ENCODE measurements at regions not wholly inside any gene's neighbourhood (a gene's known extent, or its start where the extent isn't known, plus 50 kb on each side); places are given as distances from the start of the nearest gene placed in this dataset.

DNA sequence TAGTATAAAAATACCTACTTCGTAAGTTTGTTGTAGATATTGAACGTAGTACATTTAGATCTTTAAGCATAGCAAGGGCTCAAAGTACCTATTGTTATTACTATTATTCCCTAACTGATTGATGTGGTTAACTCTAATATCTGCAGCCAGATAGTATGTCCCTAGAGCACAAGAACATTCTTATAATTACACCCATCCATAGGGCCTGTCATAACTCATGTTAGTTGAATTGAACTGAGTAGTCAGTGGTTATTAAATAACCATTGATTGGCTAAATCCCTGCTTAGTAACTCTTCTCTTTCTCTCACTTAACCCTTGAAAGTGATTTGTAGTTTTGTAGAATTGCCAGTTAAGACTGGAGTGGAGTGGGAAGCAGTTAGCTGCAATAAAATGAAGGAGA is 207.5 kb upstream of the HS3ST5 start:
- no peak for DNase-seq

DNA sequence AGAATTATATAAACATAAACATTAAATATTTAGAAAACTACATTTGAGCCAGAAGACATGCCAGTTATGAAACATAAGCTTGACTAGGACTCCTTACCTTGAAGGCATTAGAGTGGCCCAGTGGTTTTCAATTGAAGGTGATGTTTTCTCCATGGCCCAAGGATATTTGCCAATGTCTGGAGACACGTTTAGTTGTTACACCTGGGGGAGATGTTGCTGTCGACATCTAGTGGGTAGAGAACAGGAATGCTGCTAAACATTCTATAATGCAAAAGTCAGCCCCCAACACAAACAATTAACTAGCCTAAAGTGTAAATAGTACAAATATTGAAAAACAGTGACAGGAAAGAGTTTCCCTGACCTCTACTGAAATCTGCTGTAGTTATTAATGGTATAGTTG is 200.9 kb upstream of the HS3ST5 start:
- no peak for DNase-seq

DNA sequence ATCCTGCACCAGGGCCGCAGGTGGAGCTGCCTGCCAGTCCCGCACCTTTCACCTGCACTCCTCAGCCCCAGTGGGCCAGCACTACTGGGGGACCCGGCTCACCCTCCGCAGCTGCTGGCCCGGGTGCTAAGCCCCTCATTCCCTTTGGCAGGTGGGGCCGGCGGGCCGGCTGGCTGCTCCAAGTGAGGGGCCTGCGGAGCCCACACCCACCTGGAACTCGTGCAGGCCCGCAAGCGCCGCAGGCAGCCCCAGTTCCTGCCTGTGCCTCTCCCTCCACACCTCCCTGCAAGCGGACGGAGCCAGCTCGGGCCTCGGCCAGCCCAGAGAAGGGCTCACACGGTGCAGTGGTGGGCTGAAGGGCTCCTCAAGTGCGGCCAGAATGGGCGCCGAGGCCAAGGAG is 199.0 kb upstream of the HS3ST5 start:
- no peak for DNase-seq

DNA sequence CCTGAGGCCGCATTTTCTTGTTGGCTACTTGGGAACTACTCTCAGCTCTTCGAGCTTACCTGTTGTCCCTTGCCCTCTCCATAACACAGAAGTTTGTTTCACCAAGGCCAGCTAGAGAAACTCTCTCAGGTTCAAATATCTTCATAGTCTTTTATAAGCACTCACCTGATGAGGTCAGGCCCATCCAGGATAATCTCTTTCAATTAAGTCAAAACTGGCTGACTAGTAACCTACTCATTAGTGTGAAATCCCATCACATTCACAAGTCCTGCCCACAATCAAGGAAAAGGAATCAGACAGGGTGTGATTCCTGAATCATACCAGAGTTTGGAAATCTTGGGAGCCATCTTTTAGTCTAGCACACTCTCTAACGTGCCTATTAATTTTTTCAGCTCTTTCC is 195.2 kb upstream of the HS3ST5 start:
- no peak for DNase-seq

DNA sequence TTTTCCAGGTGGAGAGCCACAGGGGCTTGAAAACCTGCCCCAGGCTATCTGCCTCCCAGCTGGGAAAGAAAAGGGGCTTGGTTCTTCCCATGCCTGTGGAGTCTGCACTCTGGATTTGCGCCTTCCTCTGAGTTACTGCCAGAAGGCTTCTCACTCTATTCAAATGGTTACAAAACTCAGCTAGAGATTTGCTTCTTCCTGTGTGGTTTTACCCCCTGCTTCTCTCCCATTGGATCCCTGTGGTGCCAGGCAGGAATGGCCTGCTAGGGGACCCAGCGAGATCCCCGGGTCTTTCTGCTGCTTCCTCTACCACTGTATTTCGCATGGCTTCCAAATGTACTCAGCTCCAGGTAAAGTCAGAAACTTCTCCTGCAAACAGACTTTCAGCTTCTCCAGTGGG is 192.0 kb upstream of the HS3ST5 start:
- no peak for DNase-seq

DNA sequence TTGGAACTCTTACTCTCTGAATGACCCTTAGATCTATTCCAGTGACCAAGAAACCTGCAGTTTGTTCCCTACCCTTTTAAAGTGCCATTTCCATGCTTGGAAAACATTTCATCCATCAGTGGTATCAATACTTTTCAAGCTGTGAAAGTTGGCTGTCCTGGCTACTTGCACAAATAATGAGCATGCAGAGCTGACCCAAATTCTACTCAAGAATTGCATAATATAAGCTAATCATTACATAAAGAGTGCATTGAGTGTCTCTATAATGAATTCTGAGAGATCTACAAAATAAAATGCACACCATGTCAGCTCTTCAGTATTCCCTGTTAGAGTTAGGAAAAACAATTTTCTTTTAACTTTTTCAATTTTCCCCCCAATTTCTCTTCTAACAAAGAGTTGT is 181.3 kb upstream of the HS3ST5 start:
- no peak for DNase-seq

DNA sequence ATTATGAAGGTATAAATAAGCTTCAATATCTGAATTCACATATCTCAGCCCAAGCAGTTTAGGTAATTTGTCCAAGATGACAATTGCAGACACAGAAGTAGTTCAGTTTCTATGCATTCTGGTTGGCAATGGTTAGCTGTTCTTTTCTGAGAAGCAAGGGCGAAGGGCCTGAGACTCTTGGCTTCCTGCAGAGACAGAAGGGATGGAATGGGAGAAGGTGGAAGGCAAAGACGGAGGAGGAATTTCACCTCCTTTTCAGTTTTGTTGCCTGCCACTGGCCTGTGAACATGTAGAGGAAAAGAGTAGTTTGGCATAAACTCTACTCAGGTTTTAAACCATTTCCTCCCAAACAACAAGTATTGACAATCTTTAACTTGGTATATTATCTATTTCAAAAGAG is 180.7 kb upstream of the HS3ST5 start:
- DNase-seq, result no peak

DNA sequence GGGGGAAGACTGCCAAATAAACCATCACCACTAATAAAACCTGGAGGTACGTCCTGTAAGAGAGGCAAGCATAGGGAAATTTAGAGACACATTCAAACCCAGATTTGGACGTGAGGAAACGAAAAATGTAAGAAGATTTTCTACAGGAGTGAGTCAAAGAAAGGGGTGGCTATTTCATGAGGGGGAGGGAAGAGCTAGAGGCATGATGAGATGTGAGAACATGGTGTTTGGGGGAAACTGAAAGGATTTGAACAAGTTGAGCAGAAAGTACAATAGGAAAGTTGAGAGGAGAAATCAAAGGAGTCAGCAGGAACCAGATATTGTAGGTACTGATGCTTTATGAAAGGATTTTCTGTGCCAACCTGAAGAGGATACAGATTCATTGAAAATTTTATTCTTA is 179.1 kb upstream of the HS3ST5 start:
- DNase-seq, result no peak

DNA sequence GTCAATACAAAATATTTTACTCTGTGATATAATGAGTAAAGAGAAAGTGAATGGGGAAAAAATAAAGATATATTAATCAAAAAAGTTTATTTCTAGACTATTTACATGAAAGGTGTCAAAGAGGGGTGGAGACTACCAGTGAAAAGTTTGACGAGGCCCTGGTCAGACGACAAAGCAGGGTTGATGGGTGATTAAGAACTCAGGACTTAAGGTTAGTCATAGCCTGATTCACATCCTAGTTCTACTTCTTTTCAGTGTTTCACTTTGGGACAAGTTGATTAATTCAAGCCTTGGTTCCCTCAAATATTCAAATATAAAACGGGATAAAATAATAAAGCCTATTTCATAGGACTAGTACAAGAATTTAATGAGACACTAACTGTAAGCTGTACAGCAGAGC is 178.2 kb upstream of the HS3ST5 start:
- DNase-seq, result no peak

DNA sequence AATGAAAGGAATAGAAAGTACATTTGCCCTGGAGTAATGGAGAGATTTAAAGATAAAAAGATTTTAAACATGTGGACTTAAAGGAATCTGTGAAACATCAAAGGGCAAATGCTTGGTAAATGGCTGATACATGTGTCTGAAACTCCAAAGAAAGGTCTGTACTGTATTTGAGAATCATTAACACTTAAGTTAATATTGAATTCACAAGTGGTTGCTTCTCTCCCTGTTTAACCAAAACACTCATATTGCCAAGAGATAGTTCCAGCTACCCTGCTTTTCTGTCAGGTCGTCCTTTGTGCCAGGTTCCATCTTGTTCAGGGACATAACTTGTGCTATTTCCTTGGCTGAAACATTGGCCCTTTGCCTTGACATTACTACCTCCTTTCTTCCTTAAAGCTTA is 171.3 kb upstream of the HS3ST5 start:
- DNase-seq, result no peak

DNA sequence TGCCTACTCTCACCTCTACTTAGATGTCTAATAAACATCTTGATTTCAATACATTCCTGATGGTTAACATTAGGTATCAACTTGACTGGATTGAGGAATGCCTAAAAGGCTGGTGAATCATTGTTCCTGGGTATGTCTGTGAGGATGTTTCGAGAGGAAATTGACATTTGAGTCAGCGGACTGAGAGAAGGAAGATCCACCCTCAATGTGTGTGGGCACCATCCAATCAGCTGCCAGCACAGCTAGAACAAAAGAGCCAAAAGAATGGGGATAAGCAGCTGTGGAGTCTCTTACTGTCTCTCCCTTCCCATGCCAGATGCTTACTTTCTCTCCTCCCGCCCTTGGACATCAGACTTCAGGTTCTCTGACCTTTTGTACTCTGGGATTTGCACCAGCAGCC is 128.6 kb upstream of the HS3ST5 start:
- DNase-seq, result no peak

DNA sequence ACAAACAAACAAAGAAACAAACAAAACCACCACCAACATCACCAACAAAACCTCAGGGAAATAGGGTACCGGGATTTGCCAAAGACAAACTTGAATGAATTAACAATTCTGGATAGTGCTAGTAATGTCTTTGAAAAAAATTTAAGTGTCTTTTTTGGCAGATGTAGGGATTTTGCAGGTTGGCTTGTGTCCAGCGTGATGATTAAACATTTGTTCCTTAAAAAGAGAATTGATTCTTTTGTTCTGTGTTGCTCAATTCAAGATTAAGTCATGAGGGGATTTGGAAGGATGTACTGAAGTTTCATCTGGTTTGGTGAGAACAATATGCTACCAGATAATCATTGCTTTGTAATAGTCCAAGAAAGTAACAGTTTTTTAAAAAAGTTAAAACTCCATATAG is 125.1 kb upstream of the HS3ST5 start:
- no peak for DNase-seq

DNA sequence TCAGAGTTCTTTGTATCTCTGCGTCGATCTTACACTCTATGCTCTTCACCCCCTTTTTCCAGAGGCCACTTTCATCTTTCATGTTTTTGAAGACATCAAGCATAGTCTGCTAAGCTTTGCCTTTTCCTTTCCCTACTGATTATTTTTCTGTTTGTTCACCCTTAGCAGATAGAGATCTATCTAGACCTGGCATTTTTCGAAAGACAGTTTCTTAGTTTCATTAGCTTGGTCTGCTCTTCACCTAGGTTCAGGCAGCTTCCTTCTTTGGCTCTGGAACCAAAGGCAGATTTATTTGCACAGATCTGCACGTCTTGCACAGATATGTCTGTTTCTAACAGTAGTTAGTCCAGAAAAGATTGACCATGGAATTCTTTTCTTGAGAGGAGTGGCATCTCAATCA is 122.7 kb upstream of the HS3ST5 start:
- no peak for DNase-seq

DNA sequence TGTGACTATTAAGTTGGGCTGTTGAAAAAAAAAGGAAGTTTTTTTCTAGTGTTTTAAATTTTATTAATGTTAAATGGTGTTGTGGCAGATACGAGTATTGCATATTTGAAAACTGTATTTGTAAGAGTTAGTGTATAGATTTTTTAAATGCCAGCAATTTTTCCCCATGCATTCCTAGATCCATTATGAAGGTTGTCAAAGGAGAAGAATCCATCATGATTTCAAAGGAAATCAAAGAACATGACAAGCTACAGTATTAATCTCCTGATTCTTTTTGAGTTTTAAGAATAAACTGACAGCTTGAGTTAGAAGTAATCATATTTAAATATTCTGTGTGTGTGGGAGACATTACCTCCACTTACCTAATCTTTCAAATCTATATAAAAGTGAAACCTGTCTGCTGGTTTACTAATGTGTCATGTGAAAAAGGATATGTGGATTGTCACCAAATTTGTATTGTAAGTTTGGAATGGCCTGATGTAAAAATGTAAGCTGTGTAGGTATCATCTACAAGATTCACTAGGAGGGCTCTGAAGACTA is 111.0 kb upstream of the HS3ST5 start:
- DNase-seq, result no peak

DNA sequence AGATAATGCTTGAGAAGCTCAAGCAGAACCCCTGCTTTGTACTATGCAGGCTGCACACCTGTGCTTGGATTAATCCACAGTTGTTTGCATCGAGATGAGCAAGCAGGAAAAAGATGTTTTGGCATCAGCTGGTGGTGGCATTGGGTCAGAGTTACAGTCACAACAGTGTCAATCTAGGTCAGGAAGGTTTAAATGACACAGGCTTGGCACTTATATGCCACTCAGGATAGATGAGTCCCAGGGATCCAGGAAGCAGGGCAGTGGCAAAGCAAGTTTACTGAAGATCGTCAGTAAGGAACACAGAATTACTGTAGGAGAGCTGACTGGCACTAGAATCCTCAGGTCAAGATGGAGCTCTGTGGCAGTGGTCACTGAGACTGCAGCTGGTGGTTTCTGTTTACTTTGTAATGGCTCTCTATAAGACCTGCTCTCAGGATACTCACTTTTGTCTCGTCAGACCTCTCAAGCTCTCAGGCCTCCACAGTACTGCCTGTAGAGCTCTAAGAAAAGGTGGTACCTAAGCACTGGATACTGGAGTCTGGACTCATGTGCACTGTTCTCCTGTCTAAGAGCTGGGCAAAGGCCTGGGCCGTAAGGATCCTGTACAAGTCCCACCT is 110.1 kb upstream of the HS3ST5 start:
- DNase-seq, result no peak

DNA sequence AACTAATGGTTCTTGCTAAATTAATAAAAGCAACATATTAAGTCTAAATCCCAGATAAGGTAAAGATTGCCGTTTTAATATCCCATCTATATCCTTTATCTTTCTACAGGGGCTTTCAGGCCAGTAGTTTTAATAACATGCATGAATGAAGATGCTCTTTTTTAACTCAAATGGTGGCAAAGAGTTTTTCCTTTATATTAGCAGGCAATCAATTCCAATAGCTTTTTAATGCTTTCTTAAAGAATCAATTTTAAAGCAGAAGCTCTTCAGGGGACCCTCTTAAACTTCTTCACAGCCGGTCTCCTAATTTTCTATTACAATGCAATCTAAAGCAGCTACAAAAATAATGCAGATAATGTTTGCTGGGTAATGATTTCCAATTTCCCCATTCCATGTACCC is 107.8 kb upstream of the HS3ST5 start:
- DNase-seq, result no peak

DNA sequence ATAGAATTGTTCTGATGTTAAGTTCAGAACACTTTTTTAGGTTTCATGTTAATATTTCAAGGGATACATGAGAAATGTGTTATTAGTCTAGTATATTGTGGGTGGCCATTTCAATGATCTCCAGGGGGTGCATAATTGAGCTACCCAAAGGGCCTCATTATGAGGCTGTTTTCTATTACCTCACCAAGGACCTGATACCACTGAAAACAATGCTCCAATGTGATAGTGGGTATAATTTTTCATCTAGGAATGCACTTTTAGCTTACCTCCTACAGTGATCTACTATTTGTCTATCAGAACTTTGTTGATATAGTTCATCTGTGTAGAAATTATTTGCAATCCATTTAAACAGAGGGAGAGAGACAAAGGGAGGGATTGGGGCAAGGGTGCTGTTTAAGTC is 106.8 kb upstream of the HS3ST5 start:
- no peak for DNase-seq

DNA sequence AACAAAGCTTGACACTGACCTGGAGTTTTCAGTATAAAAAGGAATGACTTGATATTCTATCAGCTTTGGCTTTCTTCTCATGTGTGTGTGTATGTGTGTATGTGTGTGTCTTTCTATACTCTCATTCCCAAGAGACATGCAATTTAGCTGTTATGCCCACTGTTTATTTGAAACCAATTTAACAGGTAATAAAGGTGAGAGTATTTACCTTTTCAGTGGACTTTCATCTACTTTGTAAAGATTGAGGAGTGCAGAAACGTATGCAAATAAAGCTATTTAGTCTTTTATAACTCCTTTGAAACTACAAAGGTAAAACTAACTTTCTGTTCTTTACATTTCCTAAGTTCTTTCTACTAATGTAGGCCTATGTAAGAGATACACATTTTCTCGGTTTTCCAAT is 103.5 kb upstream of the HS3ST5 start:
- no peak for DNase-seq

DNA sequence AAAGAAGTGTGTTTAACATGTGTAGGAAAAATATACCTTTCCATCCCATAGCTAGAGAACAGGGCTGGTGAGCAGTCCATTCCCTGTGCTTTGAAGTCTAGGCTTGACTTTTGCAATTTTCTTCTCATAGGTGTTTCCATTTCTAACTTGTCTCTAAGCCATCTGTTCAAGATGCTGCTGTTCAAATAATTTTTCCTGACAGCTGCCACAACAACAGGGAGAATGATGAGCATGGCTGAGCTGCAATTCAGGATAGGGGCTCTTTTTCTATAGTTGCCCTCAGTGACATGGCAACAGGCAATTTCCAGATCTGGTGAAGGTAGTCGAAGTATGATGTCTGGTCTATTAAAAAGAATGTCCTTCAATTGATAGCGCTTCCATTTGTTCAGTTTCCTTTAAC is 103.0 kb upstream of the HS3ST5 start:
- DNase-seq, result no peak

DNA sequence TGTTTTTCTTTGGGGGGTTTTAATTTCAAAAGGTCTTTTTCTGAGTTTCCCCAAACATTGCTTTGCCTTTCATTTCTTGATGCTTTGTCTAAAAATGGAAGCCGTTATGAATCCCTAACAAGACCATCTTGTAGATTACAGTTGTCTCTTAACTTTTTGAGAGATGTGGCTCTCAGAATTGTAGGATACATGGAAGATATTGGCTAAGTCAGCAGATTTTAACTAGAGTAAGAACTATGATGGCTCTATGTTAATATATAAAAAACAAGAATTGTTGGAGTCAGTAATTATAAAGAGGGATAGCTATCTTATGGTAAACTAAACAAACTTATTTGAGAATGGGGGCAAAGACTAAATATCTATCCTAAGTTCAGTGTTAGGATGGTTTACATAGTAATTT is 96.6 kb upstream of the HS3ST5 start:
- DNase-seq, result no peak

DNA sequence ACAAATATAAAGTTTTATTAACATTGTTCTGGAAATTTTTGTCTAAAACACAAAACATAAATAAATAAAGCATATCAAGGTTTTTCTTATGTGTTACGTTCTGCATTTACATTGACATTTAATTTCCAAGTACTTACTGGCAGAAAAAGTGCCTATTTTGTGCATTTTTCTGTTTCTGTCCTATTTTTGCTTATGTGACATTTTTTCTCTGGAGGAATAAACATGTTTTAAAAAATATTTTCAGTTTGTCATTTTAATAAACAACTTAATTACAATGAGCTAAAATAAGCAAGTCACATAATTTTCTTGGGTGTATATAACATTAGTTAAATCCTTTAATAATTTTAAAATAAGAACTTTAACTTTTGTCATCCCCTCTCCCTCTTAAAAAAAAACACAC is 94.4 kb upstream of the HS3ST5 start:
- DNase-seq, result no peak

DNA sequence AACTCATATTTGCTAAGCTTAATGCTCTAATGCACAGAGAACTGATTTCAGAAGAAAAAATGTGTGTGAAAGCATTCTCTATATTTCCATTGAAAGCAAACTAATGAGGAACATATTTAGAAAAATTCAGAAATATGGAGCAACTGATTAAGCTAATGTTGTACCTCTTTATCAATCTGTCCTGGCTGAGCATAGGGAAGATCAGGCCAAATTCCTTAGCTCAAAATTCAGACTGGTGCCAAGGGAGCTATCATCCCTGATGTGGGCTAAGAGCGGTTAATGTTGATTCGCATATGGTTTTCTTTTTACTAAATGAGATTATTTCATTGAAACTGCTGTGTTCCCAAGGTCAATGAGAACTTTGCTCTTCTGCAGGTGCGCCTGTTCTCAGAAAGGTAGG is 93.9 kb upstream of the HS3ST5 start:
- DNase-seq, result no peak

DNA sequence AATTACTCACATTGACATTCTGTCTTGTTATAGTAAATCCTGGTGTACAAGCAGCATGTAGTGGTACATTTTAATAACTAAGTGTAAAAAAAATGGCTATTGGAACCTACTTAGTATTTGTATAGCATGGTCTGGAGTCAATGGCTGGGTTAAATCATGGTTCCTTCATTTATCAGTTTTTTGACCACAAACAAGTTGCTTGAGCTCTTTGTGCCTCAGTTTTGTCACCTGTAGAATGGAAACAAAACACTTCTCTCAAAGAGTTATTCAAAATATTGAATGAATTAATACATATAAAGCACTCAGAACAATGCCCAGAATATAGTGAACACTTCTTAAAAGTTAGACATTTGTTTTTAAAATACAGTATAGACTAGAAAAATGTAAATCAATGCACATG is 93.2 kb upstream of the HS3ST5 start:
- no peak for DNase-seq

DNA sequence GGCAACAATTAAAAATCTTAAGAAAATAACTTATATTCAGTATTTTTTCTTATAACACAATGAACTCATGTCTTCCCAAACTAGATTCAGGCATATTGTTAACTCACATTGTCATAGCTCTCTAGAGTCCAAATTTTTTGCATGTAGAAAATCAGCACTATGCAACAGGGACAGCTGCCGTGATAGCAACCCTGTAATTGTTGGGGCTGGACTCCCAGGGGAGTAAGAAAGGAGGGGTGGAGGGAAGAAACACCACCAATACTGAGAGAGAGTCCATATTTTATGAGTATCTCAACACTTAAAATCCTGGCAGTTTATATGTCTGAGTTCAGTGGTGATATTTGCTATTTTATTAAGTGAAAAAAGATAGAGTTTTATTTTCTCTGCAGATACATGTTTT is 89.6 kb upstream of the HS3ST5 start:
- DNase-seq, result no peak

DNA sequence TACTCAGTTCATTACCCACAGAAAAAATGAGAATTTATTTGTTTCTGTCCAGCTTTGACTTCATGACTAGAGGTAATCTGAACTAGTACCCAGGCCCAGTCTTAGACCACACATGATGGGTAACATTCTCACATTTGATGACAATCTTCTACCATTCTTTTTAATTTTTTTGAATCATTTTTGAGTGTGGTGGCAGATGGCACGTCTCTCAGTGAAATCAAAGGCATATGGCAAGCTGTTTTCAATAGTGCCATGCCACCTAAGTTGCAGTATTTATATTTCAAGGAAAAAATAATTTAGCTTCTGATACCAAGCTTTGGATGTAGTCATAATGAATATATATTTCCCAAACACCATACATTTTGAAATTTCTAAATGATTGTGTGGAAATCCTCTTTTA is 88.8 kb upstream of the HS3ST5 start:
- DNase-seq, result no peak
